Osteocyte (in vitro differentiated cells): ENCODE measurements at regions not wholly inside any gene's neighbourhood (a gene's known extent, or its start where the extent isn't known, plus 50 kb on each side); places are given as distances from the start of the nearest gene placed in this dataset.
A peak's percentile ranks its signal among the peaks of the same experiment; 100 is the strongest.

Source experiments
- DNase-seq: peaks from one replicate; pipeline ENCODE4 v3.0.0; 2021; ENCODE audit warnings: mixed read lengths; ENCODE audit not compliant: unreplicated experiment; ENCODE audit errors: extremely low spot score
- H3K27ac Mint-ChIP-seq: one replicate; pipeline ENCODE4 v1.8.0; 2021; ENCODE audit warnings: mild to moderate bottlenecking, mixed read lengths; ENCODE audit not compliant: unreplicated experiment
- H3K27me3 Mint-ChIP-seq: one replicate; pipeline ENCODE4 v1.8.0; 2021; ENCODE audit warnings: mixed read lengths; ENCODE audit not compliant: unreplicated experiment
- H3K36me3 Mint-ChIP-seq: one replicate; pipeline ENCODE4 v1.8.0; 2021; ENCODE audit warnings: mixed read lengths; ENCODE audit not compliant: unreplicated experiment
- H3K4me1 Mint-ChIP-seq: one replicate; pipeline ENCODE4 v1.8.0; 2021; ENCODE audit warnings: mixed read lengths; ENCODE audit not compliant: unreplicated experiment
- H3K4me3 Mint-ChIP-seq: one replicate; pipeline ENCODE4 v1.8.0; 2021; ENCODE audit warnings: mild to moderate bottlenecking, moderate library complexity, mixed read lengths; ENCODE audit not compliant: unreplicated experiment
- H3K9me3 Mint-ChIP-seq: one replicate; pipeline ENCODE4 v1.8.0; 2021; ENCODE audit warnings: mixed read lengths; ENCODE audit not compliant: unreplicated experiment
- CTCF ChIP-seq: fragments of 200-600 bp; sonication (generic); IDR thresholded peaks from 2 replicates; pipeline ENCODE4 v1.5.0; 2021; ENCODE audit warnings: antibody characterized with exemption, mild to moderate bottlenecking, moderate library complexity

- Mint-ChIP-seq H3K27ac (no peak overlapping the region), H3K4me3 (no peak overlapping the region), H3K36me3 (no peaks in the 10 kb centered on the region), H3K9me3 (peaks cover 20% of the 10 kb centered on the region), H3K27me3 (no peaks in the 10 kb centered on the region), H3K4me1 (no peaks in the 10 kb centered on the region)
- no peak for DNase-seq
- no peak for TF ChIP-seq CTCF
These were observed 658.6 kb upstream of the RBFOX1 start for GRCh38 chr16:6674071-6674470.

- H3K36me3 Mint-ChIP-seq, result no peaks in the 10 kb centered on the region
- DNase-seq, result no peak
- no peak overlapping the region for H3K27ac Mint-ChIP-seq
- no peaks in the 10 kb centered on the region for H3K27me3 Mint-ChIP-seq
- peaks cover 24% of the 10 kb centered on the region for H3K9me3 Mint-ChIP-seq
- TF ChIP-seq CTCF, result no peak
- H3K4me3 Mint-ChIP-seq, result no peak overlapping the region
- H3K4me1 Mint-ChIP-seq, result no peaks in the 10 kb centered on the region
These were observed 660.1 kb upstream of the RBFOX1 start for GRCh38 chr16:6672507-6672906.

- no peaks in the 10 kb centered on the region for H3K36me3 Mint-ChIP-seq
- H3K9me3 Mint-ChIP-seq, result peaks cover 42% of the 10 kb centered on the region
- no peak overlapping the region for H3K4me3 Mint-ChIP-seq
- H3K4me1 Mint-ChIP-seq, result no peaks in the 10 kb centered on the region
- H3K27me3 Mint-ChIP-seq, result no peaks in the 10 kb centered on the region
- DNase-seq, result peak; percentile 73
- no peak for TF ChIP-seq CTCF
- no peak overlapping the region for H3K27ac Mint-ChIP-seq
These were observed 665.3 kb upstream of the RBFOX1 start for GRCh38 chr16:6667393-6667792.

GRCh38 chr16:6665126-6665525, 667.5 kb upstream of the RBFOX1 start:
- Mint-ChIP-seq H3K9me3 (peaks cover 52% of the 10 kb centered on the region), H3K4me3 (no peak overlapping the region), H3K4me1 (no peaks in the 10 kb centered on the region), H3K27me3 (no peaks in the 10 kb centered on the region), H3K36me3 (no peaks in the 10 kb centered on the region), H3K27ac (no peak overlapping the region)
- no peak for TF ChIP-seq CTCF
- peak; percentile 67 for DNase-seq

GRCh38 chr16:6663668-6664067, 669.0 kb upstream of the RBFOX1 start:
- DNase-seq, result no peak
- Mint-ChIP-seq H3K27me3 (no peaks in the 10 kb centered on the region), H3K27ac (no peak overlapping the region), H3K4me3 (no peak overlapping the region), H3K4me1 (no peaks in the 10 kb centered on the region), H3K36me3 (no peaks in the 10 kb centered on the region), H3K9me3 (peaks cover 53% of the 10 kb centered on the region)
- no peak for TF ChIP-seq CTCF
